HG03196 (cell line): ENCODE measurements at regions not wholly inside any gene's neighbourhood (a gene's known extent, or its start where the extent isn't known, plus 50 kb on each side); places are given as distances from the start of the nearest gene placed in this dataset.

Source experiments
- ATAC-seq: cut with Tn5 transposase; IDR thresholded peaks from one replicate; pipeline ENCODE4 v1.9.1; 2021; ENCODE audit not compliant: unreplicated experiment

GRCh38 chr5:4370218-4370617 lies 769.9 kb upstream of the ADAMTS16 start:
- ATAC-seq = no peak

GRCh38 chr5:4372481-4372880 lies 767.6 kb upstream of the ADAMTS16 start:
- no peak for ATAC-seq

DNA sequence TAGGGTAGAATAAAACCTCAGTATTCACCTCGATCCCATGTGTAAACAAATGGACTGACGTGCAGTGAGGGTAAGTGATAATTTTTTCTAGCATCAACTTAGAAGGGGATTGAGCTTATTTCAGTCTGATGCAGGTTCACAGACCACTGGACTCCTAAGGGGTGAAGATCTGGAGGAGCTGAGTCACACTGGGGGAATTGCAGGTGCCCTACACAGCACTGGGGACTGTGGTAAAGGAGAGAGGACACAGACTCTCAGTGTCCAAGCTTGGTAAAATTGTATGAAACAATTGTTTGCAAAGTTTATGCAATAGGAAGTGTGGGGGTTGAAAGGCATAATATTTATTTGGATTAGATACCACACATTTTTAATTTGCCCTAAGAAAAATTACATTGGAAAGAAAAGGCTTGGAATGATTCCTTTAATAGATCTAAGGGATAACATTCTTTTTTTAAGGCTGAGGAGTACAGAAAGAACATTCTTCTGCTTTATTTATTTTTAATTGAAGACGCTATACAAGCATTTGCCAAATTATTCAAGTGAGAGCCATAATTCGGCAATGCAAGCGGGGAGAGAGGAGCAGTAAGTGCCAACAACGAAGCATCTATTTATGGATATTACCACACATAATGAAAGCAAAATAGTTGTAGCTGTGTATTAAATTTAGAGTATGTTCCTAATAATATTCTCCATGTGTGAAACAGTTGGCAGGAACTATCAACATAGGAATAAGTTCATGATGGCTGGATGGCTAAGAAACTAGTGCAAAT lies 766.9 kb upstream of the ADAMTS16 start:
- no peak for ATAC-seq

DNA sequence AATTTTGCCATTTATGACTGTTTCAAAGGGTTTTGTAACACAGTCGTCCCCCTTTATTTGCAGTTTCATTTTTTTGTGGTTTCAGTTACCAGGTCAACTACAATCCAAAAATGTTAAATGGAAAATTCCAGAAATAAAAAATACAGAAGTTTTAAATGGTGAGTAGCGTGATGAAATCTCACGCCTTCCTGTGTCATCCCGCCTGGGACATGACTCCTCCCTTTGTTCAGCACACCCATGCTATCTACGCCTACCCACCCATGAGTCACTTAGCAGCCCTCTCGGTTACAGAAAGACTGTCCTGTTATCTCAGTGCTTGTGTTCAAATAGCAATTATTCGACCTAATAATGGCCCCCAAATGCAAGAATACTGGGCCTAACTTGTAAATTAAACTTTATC lies 765.3 kb upstream of the ADAMTS16 start:
- ATAC-seq = no peak

DNA sequence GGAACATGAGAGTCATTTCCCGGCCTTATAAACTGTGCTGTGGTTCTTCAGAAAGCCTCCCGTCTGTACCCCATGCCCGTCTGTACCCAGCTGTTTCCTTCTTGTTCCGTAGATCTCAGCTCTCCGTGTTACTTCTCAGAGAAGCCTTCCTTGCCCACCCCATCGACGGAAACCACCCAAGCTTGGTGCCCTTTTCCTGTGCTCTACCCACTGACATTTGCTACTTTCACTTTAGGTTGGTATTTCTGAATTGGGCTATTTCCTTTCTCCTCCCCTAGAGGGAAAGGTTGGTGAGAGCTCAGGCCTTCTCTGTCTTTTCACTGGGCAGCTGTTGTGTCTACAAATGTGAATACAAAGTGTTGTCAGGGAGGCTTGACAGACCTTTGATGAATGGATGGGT lies 764.5 kb upstream of the ADAMTS16 start:
- ATAC-seq = no peak

DNA sequence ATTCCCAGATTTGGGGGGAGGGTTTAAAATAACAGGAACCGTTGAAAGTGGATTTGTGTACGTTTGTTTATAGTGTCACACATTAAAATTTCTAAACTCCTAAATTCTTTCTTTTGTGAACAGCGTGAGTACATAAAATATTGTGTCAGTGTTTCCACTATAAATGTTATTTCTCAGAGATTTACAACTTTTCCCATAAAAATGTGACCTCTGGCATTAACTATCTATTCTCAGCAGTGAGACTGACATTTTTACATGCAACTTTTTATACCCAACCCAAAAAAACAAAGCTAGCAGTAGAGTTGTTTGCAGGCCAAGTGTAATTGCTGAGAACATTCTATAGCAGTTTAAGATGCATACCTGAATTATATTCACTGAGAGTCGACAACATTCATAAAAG lies 757.0 kb upstream of the ADAMTS16 start:
- no peak for ATAC-seq

DNA sequence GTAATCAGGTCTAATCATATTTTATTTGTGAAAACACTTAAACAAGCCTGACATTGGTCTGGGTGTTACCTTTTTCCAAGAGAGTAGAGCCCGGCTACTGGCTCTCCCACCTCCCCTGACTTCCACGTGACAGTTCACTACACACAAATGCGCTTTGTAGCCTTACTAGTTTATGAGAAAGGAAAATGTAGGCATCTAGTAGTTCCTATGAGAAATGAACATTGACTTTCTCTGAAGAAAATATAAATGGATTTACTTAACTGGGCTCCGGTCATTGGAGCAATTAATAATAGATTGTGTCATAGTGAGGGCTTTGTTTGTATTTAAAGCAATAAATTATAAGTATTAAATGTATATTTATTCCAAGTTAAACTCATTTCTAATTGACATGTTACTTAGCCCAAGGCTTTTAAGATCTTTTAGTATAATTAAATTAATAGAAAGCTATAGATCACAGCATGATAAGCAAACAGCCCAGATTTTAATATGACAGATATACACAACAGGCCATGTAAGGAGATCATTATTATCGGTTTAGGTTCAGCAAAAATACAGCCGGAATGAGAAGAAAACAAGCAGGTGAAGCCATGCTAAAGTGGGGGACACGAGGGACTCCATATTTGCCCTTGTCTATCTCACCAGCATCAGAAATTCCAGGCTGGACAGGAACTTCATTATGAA lies 756.5 kb upstream of the ADAMTS16 start:
- no peak for ATAC-seq

GRCh38 chr5:4384649-4385048 lies 755.5 kb upstream of the ADAMTS16 start:
- ATAC-seq = no peak

GRCh38 chr5:4386152-4386551 lies 754.0 kb upstream of the ADAMTS16 start:
- no peak for ATAC-seq

DNA sequence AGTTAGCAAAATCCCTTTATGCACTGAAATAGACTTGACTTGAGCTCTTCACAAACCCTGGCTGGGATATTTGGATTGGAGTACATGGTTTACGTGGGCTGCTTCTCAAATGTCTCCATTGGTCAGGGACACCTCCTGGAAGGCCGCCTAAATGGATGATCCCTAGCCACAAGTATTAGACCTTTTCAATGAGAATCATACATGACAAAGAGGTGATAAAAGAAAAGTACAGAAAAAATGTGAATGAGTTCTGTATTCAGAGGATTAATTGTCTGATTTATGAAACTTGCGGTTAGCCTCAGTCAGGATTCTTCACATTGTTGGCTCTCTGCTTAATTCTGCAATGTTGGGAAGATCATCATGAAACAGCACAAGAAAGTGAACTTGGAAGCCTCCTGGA lies 752.8 kb upstream of the ADAMTS16 start:
- ATAC-seq = no peak

DNA sequence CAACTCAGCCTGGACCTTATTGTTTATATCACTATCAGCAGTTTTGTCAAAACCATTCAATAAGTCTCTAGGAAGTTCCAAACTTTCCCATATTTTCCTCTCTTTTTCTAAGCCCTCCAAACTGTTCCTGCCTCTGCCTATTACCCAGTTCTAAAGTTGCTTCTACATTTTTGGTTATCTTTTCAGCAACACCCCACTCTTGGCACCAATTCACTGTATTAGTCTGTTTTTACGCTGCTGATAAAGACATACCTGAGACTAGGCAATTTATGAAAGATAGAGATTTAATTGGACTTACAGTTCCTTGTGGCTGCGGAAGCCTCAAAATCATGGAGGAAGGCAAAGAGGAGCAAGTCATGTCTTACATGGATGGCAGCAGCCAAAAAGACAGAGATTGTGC lies 744.4 kb upstream of the ADAMTS16 start:
- ATAC-seq = no peak

DNA sequence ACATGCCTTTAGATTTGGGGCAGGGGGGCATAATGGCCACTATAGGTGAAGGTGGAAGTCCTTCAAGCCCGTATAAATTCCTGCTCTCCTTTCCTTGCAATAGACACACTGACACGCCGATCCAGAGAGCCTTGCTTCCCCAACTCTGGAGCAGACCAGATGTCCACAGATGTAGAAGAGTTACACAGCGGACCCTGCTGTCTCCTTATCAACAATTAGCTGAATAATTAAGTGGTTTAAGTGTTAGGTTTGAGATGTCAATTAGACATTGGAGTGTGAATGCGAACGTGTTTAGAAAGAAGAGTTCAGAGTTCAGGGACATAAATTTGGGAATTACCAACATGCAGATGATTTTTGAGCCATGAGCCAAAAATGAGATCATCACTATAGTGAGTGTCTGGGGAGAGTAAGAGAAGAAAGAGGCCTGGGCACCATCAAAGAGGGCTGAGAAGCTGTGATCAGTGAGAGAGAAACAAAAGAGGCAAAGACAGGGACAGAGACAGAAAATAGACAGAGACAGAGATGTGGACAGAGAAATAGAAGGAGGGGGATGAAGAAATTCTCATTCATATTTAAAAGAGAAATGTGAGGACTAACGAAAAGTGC lies 734.4 kb upstream of the ADAMTS16 start:
- no peak for ATAC-seq

DNA sequence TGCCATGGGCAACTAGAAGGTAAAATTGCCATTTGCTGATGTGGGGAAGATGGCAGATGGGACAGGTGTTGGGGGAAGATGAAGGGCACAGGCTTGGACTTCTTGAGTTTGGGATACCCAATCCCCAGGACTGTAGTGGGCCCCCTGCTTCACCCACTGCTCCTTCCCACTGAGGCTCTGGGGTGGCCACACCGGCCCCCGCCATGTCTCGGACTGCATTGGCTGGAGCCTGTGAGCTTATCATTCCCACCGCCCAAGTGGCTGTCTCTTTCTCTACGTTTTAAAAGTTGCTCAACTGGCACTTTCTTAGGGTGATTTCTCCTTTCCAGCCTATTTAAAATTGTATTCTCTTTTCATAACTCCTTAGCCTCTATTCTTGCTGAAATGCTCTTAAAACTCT lies 730.0 kb upstream of the ADAMTS16 start:
- no peak for ATAC-seq

GRCh38 chr5:4411664-4412063 lies 728.5 kb upstream of the ADAMTS16 start:
- no peak for ATAC-seq

DNA sequence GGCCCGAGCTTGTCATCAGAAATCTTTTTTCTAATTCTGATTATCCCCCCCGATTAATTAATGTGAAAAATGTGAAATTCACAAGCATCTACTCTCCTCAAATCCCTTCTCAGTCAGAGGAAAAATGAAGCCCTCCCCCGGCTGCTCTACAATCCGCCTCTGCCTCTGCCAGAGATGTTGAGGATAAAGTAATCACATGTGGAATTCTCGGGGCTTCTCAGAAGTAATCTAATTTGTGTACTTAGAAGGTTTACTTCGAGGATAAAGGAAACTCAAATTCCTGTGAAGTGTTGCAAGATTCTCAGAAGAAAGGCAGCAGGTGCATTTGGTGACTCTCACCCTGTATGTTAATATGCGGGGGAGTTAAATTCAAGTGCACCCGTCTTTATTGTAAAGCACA lies 726.1 kb upstream of the ADAMTS16 start:
- ATAC-seq = no peak

DNA sequence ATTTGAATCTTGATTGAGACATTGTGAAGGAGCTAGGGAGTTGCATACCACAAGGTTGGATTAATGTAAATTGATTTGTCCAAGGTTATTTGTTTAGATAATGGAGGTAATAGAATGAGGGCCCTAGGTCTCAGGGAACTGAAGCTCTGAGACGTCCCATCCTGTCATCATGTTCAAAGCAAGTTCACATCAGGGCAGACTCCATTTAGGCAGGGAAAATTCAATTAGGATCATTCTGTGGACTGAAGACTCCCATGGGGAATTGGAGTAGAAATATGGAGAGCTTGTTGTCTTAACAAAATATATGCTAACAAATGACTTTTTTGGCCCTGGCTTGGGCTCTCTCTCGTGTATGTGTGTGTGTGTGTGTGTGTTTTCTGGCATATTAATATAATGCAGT lies 722.0 kb upstream of the ADAMTS16 start:
- ATAC-seq = no peak

DNA sequence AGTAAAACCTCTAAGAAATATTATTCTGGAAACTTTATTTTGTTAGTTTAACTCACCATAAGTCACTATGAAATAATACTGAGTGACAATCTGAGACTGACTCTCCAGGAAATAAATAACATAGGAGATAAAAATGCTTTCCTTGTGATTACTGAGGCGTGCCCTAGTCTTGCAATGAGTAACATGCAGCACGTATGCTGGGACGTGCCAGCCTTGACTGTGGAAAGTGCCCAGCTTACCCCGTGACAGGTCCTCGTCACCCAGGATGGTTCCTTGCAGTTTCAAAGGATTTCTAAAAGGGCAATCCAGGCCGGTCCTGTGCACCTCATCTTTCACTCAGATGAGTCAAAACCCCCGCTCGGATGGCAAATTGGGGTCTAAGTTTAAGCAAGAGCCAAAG lies 720.8 kb upstream of the ADAMTS16 start:
- no peak for ATAC-seq

- ATAC-seq = no peak
Observed at GRCh38 chr5:4420177-4420576, 720.0 kb upstream of the ADAMTS16 start.

- ATAC-seq = no peak
Observed at GRCh38 chr5:4420681-4421080, 719.4 kb upstream of the ADAMTS16 start.

DNA sequence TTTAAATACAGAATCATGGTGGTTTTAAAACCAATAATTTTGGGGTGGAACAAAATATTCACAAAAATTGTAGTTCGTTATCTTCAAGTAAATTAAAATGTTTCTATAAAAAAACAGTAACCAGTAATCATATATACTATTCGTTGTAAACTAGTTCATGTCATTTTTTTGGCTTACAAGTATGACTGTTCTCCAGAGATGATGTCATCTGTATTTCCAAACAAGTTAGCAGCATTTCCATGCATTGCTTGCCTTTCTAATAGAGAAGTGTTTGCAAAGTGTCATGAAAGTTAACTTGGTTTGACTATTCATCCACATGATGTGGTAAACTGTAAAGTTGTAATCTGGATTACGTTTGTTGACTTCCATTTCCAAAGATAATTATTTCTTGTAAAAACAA lies 717.9 kb upstream of the ADAMTS16 start:
- ATAC-seq = no peak

GRCh38 chr5:4424895-4425294 lies 715.2 kb upstream of the ADAMTS16 start:
- ATAC-seq = no peak

DNA sequence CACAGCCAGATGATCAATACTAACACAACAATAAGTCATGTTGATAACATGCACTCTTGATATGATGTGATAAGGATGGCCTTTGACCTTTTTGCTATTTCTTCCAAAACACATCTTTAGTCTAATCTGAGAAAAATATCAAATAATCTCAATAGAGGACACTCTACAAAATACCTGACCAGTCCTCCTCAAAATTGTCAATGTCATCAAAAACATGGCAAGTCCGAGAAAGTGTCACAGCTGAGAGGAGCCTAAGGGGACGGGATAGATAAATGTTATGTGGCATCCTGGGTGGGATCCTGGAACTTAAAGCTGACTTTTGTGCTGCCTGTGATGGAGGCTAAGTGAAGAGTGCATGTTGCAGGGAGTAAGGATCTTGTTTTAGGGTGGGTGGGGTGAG lies 699.6 kb upstream of the ADAMTS16 start:
- no peak for ATAC-seq
